Coronary artery (tissue), 2 donors: ENCODE measurements at regions not wholly inside any gene's neighbourhood (a gene's known extent, or its start where the extent isn't known, plus 50 kb on each side); places are given as distances from the start of the nearest gene placed in this dataset.
"Not testable (repeated sequence)": the region's sequence is repeated elsewhere in the genome, so short reads cannot be mapped to it uniquely, and the experiment has no call there.

ENCODE experiments used
- DNase-seq: peaks from one replicate; pipeline ENCODE4 v3.0.0-alpha.2; 2017; ENCODE audit warnings: low spot score
- H3K27ac ChIP-seq, 2 donors: fragments of 200-600 bp; sonication (generic); one replicate each; pipeline ENCODE4 v1.5.1; 2016 to 2019
- H3K4me3 ChIP-seq: fragments of 200-600 bp; sonication (generic); 2 replicates; pipeline ENCODE4 v1.5.1; 2016; ENCODE audit warnings: mild to moderate bottlenecking, moderate library complexity
- TF ChIP-seq, protein P1 (sequence below): fragments of 200-600 bp; sonication (generic); IDR thresholded peaks from one replicate; pipeline ENCODE4 v1.5.1; 2019; ENCODE audit warnings: antibody characterized with exemption

DNA sequence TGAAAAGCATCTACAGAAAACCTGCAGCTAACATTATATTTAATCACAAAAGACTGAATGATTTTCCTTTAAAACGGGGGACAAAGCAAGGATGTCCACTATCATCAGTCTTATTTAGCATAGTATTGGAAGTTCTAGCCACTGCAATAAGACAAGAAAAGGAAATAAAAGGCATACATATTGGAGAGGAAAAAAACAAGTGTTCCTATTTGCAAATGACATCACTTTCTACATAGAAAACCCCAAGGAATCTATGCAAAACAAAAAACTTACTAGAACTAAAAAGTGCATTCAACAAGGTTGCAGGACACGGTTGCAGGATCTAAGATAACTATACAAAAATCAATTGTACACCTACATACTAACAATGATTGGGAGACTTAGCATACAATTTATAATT is 101.6 kb upstream of the MEF2A start:
- no peak for DNase-seq
- Histone ChIP-seq H3K27ac (no peak overlapping the region), H3K4me3 (no peak overlapping the region)
- TF ChIP-seq, protein P1, sequence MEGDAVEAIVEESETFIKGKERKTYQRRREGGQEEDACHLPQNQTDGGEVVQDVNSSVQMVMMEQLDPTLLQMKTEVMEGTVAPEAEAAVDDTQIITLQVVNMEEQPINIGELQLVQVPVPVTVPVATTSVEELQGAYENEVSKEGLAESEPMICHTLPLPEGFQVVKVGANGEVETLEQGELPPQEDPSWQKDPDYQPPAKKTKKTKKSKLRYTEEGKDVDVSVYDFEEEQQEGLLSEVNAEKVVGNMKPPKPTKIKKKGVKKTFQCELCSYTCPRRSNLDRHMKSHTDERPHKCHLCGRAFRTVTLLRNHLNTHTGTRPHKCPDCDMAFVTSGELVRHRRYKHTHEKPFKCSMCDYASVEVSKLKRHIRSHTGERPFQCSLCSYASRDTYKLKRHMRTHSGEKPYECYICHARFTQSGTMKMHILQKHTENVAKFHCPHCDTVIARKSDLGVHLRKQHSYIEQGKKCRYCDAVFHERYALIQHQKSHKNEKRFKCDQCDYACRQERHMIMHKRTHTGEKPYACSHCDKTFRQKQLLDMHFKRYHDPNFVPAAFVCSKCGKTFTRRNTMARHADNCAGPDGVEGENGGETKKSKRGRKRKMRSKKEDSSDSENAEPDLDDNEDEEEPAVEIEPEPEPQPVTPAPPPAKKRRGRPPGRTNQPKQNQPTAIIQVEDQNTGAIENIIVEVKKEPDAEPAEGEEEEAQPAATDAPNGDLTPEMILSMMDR, result no peak

DNA sequence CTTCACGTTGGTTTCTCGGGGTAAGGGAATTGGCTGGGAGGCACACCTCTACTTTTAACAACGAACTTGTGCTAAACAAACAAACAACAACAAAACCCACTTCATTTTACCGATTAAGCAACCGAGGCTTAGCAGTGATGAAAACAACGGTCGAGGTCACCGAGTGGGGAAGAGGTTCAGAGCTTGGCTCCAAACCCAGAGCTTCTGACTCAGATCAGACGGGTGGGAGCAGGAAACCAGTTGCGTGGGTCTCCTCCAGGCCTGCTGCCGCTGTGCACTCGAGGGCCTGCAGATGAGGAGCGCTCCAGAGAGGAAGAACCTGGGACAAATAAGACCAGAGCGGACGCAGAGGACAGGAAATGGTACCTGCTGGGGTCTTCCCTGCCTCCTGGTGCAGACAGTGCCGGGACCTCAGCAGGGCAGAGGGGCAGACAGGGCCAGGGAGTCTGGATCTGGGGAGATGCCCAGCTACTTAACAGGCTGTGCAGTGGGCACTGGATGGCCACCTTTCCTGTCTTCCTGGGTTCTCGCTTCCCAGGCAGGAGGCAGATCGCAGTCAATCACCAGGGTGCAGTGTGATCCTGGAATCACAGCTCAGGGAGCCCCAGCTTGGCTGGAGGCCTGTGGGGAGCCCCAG is 99.0 kb upstream of the MEF2A start:
- TF ChIP-seq, protein P1, result no peak
- Histone ChIP-seq H3K4me3 (no peak overlapping the region), H3K27ac (no peak overlapping the region)
- no peak for DNase-seq

DNA sequence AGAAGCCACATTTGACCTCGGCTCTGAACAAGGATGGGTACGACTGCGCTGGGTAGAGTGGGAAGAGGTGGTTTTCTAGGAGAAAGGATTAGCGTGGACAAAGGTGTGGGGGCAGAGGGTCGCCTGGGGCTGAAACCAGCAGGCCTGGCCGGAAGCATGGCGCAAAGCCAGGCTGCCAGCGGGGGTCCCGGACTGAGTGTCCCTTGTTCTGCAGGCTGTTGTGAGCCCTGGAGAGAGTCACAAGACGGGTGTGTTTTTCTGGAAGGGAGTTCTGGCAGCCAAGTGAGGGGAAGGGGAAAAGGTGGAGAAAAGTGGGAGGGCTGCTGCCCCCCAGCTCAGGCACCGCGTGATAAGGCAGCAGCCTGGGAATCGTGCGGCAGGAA is 98.5 kb upstream of the MEF2A start:
- TF ChIP-seq, protein P1, result no peak
- no peak overlapping the region for H3K27ac ChIP-seq
- no peak overlapping the region for H3K4me3 ChIP-seq
- no peak for DNase-seq

- no peak for DNase-seq
- TF ChIP-seq, protein P1, result no peak
- H3K4me3 ChIP-seq, result no peak overlapping the region
- H3K27ac ChIP-seq, result no peak overlapping the region
Observed at GRCh38 chr15:99467853-99468464, 97.8 kb upstream of the MEF2A start.

GRCh38 chr15:99470204-99470603 is 95.6 kb upstream of the MEF2A start:
- not testable (repeated sequence) for H3K27ac ChIP-seq, H3K4me3 ChIP-seq, DNase-seq

DNA sequence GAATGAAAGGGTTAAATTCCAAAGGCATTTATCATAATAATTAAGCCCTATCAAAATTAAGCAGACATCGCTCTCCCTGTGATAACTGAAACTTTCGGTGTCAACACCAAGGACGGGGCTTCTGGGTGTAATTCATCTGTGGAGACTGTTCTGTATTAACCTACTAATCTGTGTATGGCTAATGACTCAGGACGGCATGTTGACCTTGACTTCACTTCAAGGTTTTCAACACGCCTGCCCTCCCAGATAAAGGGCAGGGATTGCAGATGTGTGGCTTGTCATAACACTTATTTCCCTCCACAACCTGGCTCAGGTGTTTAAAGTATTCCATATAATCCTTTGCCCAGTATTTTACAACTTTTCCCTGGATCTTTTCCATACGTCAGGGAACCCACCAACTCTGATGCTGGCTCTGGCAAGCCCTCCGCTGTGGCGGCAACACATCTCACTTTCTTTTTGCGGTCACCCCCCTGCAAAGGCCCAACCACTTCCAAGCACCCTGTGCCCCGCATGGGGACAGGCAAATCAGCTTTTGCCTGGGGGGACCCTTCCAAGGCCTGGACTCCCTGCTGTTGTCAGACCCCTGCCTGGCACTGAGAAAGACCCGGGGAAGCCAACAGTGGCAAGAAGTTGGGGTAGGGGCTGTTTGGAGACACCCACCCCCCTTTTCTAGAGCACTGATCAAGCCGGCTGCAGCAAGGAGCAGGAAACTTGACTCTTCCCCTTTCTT is 93.2 kb upstream of the MEF2A start:
- Histone ChIP-seq H3K27ac (no peak overlapping the region), H3K4me3 (no peak overlapping the region)
- DNase-seq, result peak; percentile 70
- TF ChIP-seq, protein P1, result no peak

- TF ChIP-seq, protein P1, result no peak
- no peak for DNase-seq
- Histone ChIP-seq H3K4me3 (no peak overlapping the region), H3K27ac (peak overlapping the region; percentile 62 to 78)
Observed at GRCh38 chr15:99473981-99474906, 91.5 kb upstream of the MEF2A start.
